GM12878 (cell line): ENCODE measurements at regions not wholly inside any gene's neighbourhood (a gene's known extent, or its start where the extent isn't known, plus 50 kb on each side); places are given as distances from the start of the nearest gene placed in this dataset.

ENCODE experiments used
- CBX5 ChIP-seq: sonication (generic); IDR thresholded peaks from 2 replicates; pipeline ENCODE4 v1.6.1; 2016; ENCODE audit warnings: low read depth, moderate library complexity, mild to moderate bottlenecking, inconsistent platforms
- EP300 ChIP-seq, 2 experiments: fragments of 150-350 bp in 1 of 2; IDR thresholded peaks; 2 replicates each; pipeline ENCODE4 v1.6.1; 2011 to 2012; ENCODE audit warnings: low read depth in 2 of 2, low read length in 2 of 2, borderline replicate concordance in 1 of 2, improper control_type of control experiment in 1 of 2, inconsistent platforms in 1 of 2; ENCODE audit not compliant: control insufficient read depth in 1 of 2
- JUNB ChIP-seq: IDR thresholded peaks from 2 replicates; pipeline ENCODE4 v1.6.1; 2016; ENCODE audit warnings: antibody characterized with exemption, mild to moderate bottlenecking
- JUND ChIP-seq: IDR thresholded peaks from 2 replicates; pipeline ENCODE4 v1.6.1; 2012; ENCODE audit warnings: low read depth, mild to moderate bottlenecking, low read length, improper control_type of control experiment, moderate library complexity
- MEF2B ChIP-seq: fragments of 450-650 bp; IDR thresholded peaks from 2 replicates; pipeline ENCODE4 v1.6.1; 2018; ENCODE audit warnings: mild to moderate bottlenecking, moderate library complexity; ENCODE audit not compliant: partially characterized antibody, poor library complexity, severe bottlenecking
- NBN ChIP-seq: fragments of 450-650 bp; IDR thresholded peaks from 2 replicates; pipeline ENCODE4 v1.6.1; 2016

DNA sequence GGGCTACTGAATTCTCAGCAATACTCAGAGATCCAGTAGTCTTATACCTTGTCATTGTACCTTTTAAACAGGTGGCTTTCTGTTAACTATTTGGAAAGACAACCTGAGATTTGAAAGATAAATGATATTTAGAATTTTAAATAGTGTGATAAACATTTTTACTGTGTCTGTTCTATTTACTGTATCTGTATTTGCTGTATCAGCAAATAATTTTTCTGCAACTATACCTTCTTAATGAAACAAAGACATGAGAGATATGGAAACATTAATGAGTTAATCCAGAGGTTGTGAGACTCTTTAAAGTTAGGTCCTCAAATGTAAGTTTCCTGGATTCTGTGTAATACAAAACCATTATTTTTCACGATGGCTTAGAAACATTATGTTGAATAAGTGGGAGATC lies 249.6 kb downstream of the CCDC59 start:
- no peak for TF ChIP-seq MEF2B
- no peak for TF ChIP-seq CBX5
- no peak for TF ChIP-seq JUNB
- no peak for TF ChIP-seq NBN
- no peak for TF ChIP-seq JUND
- no peak for TF ChIP-seq EP300 (IDR thresholded peaks at IDR 0.05; ENCODE audit: borderline replicate concordance in 1 of 2, control insufficient read depth in 1 of 2, low read depth in 2 of 2, low read length in 2 of 2)
